ENCODE measurements at regions not wholly inside any gene's neighbourhood (a gene's known extent, or its start where the extent isn't known, plus 50 kb on each side); places are given as distances from the start of the nearest gene placed in this dataset. TPM values are rescaled to one million over a fixed set of nuclear protein-coding genes. Genes with fewer than 3 reads are reported as not detected.
A peak's percentile ranks its signal among the peaks of the same experiment; 100 is the strongest.

GRCh38 chrX:74680836-74681235, 66.4 kb upstream of the RLIM start:
- no peak for DNase-seq (ENCODE audit: low read depth in 2 of 3, low spot score in 2 of 3)

- peak in 1 of 3 donors; percentile 51 for DNase-seq (ENCODE audit: low read depth in 2 of 3, low spot score in 2 of 3)
Measured at GRCh38 chrX:74680391-74680790, 66.0 kb upstream of the RLIM start.

GRCh38 chrX:74670028-74670427, 55.6 kb upstream of the RLIM start:
- no peak for DNase-seq (ENCODE audit: low read depth in 2 of 3, low spot score in 2 of 3)

Small RNA genes in the stretch of these regions (small RNA-seq; reads per million reads assigned to genes)
- gene RNU6-330P: not detected
